Islet precursor cell (in vitro differentiated cells): ENCODE measurements at regions not wholly inside any gene's neighbourhood (a gene's known extent, or its start where the extent isn't known, plus 50 kb on each side); places are given as distances from the start of the nearest gene placed in this dataset.

Source experiments
- DNase-seq: peaks from one replicate; pipeline ENCODE4 v3.0.0-alpha.2; 2018

DNA sequence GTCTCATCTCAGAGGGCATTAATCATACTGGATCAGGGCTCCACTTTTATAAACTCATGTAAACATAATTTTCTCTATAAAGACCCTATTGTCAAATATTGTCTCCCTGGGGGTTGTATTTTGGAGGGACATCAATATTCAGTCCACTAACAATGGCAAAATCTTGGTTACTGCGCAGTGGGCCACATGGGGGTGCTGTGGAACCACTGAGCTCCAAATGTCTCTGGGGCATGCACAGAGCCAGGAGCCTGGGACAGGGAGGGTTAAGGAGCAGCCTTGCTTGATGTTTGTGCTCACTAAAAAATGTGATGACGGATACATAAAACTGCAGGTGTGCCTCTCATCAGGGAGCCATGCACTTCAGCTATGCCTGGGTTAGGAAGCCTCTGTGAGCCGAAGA, 62.1 kb upstream of the PRSS58 start:
- DNase-seq: no peak

DNA sequence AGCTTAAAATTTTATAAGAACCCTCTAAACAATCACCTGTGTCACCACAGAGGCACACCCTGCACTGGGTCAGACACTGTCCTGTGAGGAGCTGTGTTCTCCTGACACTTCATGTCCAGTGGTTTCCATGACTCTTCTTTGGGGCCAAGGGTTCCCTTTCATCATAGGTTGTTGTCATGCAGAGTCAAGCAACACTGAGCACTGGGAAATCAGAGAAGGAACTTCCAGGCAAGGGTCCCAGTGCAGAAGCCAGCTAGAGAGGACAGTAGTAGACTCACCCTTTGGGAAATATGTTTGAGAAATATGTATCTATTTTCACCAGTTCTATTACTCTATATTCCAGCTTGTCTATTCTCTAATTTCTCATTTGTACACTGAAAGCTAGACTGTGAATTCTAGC, 56.4 kb upstream of the PRSS58 start:
- DNase-seq: no peak

DNA sequence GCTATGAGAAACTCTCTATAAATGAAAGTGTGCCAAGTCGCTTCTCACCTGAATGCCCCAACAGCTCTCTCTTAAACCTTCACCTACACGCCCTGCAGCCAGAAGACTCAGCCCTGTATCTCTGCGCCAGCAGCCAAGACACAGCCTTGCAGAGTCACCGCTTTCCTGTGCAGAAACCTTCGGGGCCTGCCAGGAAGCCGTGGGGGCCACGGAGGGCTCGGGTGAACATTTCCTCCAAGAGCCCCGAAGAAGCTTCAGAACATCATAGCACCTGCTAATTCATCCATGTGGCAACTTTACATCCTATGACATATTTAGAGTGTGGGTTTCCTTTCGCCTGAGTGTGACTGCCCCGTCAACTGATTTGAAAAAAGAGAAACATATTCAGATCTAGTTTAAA, 55.7 kb upstream of the PRSS58 start:
- no peak for DNase-seq

DNA sequence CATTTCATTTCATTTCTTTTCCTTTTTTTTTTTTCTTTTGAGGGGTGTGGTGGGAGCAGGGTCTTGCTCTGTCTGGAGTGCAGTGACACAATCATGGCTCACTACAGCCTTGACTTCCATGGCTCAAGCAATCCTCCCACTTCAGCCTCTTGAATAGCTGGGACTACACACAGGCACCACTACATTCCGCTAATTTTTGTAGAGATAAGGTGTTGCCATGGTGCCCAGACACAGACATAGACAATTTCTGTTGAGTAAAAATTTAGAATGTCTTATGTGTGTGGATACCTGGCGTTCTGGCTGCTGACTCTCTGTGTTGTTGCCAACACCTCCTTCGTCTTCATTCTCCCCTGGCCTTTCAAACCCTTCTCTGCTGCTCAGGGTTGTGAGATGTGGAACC, 54.0 kb upstream of the PRSS58 start:
- no peak for DNase-seq

DNA sequence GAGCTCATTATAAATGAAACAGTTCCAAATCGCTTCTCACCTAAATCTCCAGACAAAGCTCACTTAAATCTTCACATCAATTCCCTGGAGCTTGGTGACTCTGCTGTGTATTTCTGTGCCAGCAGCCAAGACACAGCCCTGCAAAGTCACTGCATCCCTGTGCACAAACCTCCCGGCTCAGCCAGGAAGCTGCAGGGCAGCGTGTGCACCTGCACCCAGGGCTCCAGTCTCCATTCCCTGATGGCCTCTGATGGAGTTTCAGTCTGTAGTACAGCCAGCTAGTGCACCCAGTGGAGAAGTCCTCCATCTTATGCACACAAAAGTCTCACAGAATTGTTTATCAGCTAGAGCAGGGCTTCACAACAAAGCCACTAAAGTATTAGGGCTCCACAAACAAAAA, 51.1 kb upstream of the PRSS58 start:
- no peak for DNase-seq

DNA sequence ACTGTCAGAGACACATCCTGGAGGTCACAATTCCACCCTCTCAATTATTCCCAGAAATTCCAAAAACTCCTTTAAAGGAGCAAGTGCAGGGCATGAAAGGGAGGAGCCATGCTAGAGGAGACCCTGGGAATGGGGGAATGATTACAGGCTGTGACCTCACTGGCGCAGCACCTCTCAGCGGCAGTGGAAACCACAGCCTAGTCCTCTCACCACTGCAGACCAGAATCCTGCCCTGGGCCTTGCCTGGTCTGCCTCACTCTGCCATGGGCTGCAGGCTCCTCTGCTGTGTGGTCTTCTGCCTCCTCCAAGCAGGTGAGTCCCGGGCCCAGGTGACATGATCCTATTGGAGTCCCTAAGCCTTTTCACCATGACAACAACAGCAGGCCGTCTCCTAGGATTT, 50.5 kb upstream of the PRSS58 start:
- DNase-seq: no peak
